Frontal cortex (tissue), 3 donors: ENCODE measurements at regions not wholly inside any gene's neighbourhood (a gene's known extent, or its start where the extent isn't known, plus 50 kb on each side); places are given as distances from the start of the nearest gene placed in this dataset.
"Not testable (repeated sequence)": the region's sequence is repeated elsewhere in the genome, so short reads cannot be mapped to it uniquely, and the experiment has no call there.

ENCODE experiments used
- DNase-seq, 2 donors: peaks; one replicate each; pipeline ENCODE4 v3.0.0; 2012; ENCODE audit warnings: low spot score in 2 of 2
- FAIRE-seq: peaks from 2 replicates; lab custom pipeline; 2012; peaks lifted over from hg19 to GRCh38; lab: Jason Lieb, UNC
- donor health status: control.
- donor health status: control.
- donor health status: control.

- DNase-seq = no peak
- FAIRE-seq = no peak
Measured at GRCh38 chr4:38366456-38366855, 297.5 kb upstream of the KLF3 start.

- DNase-seq (no peak), FAIRE-seq (no peak)
Measured at GRCh38 chr4:38366997-38367396, 297.0 kb upstream of the KLF3 start.

GRCh38 chr4:38367642-38368174 lies 296.3 kb upstream of the KLF3 start:
- no peak for DNase-seq
- no peak for FAIRE-seq

GRCh38 chr4:38368613-38369012 lies 295.4 kb upstream of the KLF3 start:
- no peak for DNase-seq

GRCh38 chr4:38371391-38371851 lies 292.6 kb upstream of the KLF3 start:
- DNase-seq (peak in 1 of 2 donors; percentile 6), FAIRE-seq (no peak)

More at GRCh38 chr4:38368613-38369012, 295.4 kb upstream of the KLF3 start:
- FAIRE-seq = no peak

- no peak for FAIRE-seq
- DNase-seq = no peak
Measured at GRCh38 chr4:38373375-38373774, 290.6 kb upstream of the KLF3 start.

GRCh38 chr4:38377195-38377594 lies 286.8 kb upstream of the KLF3 start:
- DNase-seq (no peak), FAIRE-seq (no peak)

- FAIRE-seq = no peak
Measured at GRCh38 chr4:38378478-38378877, 285.5 kb upstream of the KLF3 start.

DNA sequence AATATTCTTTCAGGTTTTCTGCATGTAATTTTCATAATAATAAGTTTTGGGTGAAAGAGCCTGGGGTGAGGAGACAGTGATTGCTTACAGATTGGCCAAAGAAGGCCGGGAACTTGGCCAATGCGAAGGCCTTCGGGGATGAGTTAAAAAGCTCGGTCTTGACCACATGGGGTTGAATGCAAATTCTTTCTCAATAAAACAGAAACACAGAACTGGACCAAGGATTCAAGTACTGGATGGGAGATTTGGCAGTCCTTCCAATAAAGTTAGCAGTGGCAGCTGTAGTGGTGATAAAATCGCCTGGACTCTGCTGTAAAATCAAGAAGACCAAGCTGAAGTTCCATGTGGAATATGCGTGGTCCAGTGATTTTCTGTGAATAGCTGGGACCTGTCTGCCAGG lies 282.2 kb upstream of the KLF3 start:
- DNase-seq (no peak), FAIRE-seq (no peak)

More at GRCh38 chr4:38378478-38378877, 285.5 kb upstream of the KLF3 start:
- DNase-seq = no peak

- no peak for FAIRE-seq
- no peak for DNase-seq
Measured at GRCh38 chr4:38382520-38382919, 281.5 kb upstream of the KLF3 start.

DNA sequence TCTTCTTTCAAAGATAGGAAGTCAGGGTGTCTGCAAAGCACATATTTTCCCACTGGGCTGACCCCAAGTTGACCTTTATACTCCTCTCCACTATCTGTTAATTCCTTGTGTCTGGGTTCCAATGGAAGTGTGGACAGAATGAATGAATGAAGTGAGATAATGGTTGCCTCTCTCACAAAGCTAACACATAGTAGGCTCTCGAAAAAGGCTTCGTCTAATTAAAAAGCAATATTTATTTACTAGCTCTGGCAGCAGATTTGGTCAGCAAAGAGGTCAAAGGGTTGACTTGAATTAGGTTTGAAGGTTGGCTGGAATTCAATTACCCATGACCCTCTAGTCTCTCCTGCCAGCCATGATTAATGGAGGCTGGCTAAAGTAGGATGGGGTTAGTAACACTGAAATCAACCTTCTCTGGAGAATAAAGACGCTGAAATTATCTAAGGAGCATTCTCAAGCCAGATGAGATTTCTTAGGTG lies 280.3 kb upstream of the KLF3 start:
- FAIRE-seq = no peak
- no peak for DNase-seq

DNA sequence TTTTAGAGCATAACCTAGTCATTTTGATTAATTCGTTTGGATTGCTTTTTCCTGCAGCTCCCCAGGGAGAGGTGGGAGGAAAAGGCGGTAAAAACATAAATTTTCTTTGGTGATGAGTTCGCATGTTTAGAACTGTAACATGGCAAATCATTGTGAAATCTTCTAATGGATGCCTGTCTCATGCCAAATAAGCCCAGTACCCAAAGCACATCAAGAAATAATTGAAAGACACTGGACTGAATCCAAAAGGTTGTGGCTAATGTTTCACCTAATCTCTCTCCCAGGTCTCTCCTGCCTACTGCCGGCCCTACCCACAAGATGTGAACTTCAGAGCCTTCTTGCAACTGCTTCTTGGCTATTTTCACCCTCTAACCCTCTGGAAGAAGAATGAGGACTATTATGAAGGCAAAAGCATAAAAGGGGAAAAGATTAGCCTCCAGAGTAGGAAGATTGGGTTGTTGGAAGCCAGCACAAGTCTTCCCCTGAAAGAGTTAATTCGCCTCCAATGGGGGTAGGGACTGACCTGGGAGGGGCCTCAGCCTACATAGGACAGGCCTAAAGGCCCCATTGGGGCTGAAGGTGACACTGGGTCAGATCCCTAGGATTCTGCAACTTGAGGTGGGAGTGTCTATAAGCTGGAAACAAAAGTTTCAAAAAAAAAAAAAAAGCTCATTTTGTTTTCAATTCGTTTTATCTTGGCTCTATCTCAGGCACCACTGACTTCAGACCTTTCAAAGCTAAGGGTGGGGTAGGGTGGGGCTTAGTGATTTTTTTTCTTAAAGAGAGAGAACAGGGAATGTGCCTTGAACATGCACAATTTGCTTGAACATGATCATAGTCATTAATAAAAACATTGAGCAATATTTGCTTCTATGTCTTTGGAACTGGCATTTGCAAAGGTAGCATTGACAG lies 278.6 kb upstream of the KLF3 start:
- no peak for FAIRE-seq
- no peak for DNase-seq

GRCh38 chr4:38386005-38386551 lies 277.9 kb upstream of the KLF3 start:
- FAIRE-seq = no peak
- no peak for DNase-seq

DNA sequence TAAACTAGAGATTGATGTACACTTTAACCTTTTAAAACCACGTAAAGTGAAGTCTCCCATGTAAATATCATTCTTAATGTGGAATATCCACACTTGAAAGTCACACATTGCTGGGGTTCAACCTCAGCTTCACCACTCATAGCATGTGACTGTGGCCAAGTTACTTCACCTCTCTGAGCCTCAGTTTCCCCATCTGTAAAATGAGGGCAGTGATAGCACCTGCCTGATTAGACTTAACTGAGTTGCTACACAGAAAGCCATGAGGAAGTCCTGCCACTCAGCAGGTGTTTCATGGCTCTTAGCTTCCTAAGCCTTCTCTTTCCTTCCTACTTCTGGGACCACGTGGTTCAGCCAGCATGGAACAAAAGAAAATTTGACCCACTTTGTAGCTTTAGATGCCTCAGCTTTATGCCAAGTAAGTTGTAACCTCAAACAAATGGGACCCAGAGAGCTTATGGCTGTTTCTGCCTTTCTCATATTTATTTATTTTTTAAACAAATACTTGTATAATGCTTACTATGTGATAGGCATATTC lies 277.3 kb upstream of the KLF3 start:
- DNase-seq (no peak), FAIRE-seq (no peak)

DNA sequence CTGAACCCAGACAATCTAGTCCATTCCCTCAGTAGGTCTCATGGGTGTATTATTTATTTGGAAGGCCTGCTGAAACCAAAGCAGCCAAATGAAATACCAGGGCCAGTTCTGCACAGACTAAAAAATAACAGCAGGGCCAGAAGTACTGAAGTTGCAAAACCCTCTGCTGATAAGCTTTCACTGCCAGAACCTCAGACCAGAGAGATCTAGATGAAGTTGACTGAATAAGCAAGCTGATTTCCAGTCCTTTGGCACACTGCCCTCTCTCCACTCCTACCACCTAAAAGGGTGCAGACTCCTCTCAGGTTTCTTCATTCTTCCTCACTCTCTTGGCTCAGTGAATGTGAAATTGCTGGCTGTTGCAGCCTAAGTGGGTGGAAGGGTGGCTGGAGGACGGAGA lies 276.7 kb upstream of the KLF3 start:
- DNase-seq (peak in 1 of 2 donors; percentile 7), FAIRE-seq (no peak)

DNA sequence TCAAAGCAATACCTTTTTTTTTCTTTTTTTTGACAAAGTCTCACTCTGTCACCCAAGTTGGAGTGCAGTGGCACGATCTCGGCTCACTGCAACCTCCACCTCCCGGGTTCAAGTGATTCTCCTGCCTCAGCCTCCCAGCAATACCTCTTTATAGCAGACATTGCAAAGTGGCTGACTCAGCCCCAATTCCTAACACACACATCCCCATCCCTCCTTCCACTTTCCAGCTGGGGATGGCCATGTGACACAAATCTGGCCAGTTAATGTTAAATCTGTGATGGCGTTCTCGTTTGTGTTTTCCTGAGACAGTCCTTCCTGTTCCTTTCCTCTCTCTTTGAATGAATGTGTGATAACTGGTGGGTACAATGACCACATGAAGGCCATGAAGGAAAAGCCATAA lies 276.2 kb upstream of the KLF3 start:
- FAIRE-seq (no peak), DNase-seq (no peak)

DNA sequence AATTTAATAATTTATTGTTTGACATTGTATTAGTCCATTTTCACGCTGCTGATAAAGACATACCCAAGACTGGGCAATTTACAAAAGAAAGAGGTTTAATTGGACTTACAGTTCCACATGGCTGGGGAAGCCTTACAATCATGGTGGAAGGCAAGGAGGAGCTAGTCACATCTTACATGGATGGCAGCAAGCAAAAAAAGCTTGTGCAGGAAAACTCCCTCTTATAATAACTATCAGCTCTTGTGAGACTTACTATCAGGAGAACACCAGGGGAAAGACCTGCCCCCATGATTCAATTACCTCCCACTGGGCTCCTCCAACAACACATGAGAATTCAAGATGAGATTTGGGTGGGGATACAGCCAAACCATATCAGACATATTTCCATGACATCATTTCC lies 275.1 kb upstream of the KLF3 start:
- DNase-seq, FAIRE-seq: not testable (repeated sequence)

GRCh38 chr4:38390969-38391545 lies 272.9 kb upstream of the KLF3 start:
- no peak for FAIRE-seq

GRCh38 chr4:38392223-38392855 lies 271.7 kb upstream of the KLF3 start:
- no peak for FAIRE-seq

More at GRCh38 chr4:38390969-38391545, 272.9 kb upstream of the KLF3 start:
- DNase-seq = no peak

DNA sequence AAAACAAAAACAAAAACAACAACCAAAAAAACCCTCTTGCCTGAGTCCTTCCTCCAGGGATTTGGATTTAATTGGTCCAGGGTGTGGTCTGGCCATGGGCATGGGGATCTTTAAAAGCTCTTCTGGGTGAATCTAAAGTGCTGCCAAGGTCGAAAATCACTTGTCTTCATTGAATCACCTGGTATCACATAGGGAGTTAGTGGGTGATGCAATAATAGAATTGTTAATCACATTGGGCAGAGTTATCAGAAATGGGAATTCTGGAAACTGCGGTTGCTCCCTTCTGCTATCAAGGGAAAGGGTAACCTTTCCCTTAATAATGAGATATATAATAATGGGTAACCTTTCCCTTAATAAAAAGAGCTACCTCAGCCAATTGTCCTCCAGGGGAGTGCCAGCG lies 267.9 kb upstream of the KLF3 start:
- DNase-seq = no peak
- no peak for FAIRE-seq

More at GRCh38 chr4:38392223-38392855, 271.7 kb upstream of the KLF3 start:
- no peak for DNase-seq
